Activated T-cell treated with anti-CD3 and anti-CD28 coated beads, Interleukin-2, amount 50 U/mL, for 24 hours (primary cell): ENCODE measurements at regions not wholly inside any gene's neighbourhood (a gene's known extent, or its start where the extent isn't known, plus 50 kb on each side); places are given as distances from the start of the nearest gene placed in this dataset.

Experiments used
- DNase-seq: peaks from one replicate; pipeline ENCODE4 v3.0.0-alpha.2; 2020
- H3K27ac Mint-ChIP-seq: 2 replicates; pipeline ENCODE4 v1.8.0; 2020; ENCODE audit warnings: mild to moderate bottlenecking, mixed read lengths
- H3K27me3 Mint-ChIP-seq: 2 replicates; pipeline ENCODE4 v1.8.0; 2020; ENCODE audit warnings: mixed read lengths
- H3K36me3 Mint-ChIP-seq: 2 replicates; pipeline ENCODE4 v1.8.0; 2020; ENCODE audit warnings: low read depth, mixed read lengths
- H3K4me1 Mint-ChIP-seq: 2 replicates; pipeline ENCODE4 v1.8.0; 2020; ENCODE audit warnings: low read depth, mixed read lengths
- H3K4me3 Mint-ChIP-seq: 2 replicates; pipeline ENCODE4 v1.8.0; 2020; ENCODE audit warnings: mild to moderate bottlenecking, moderate library complexity, mixed read lengths
- H3K9me3 Mint-ChIP-seq: 2 replicates; pipeline ENCODE4 v1.8.0; 2020; ENCODE audit warnings: mixed read lengths

DNA sequence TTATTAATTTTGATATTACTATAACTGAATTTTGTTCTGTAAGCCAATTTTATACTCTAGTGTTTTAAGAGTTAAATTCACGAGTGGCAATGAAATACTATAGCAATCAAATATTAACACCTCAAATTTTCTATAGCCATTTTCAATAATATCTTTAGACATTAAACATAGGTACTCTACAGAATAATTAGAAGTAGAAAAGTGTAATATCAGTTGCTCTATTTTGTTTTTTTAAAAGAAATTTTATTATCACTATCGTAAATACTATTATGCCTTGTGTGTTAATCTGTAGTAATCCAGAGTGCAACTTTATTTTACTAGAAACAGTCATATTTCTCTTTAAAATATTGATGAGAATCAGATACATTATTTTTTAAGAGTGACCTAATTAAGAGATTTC is 691.2 kb downstream of the USP25 start:
- Mint-ChIP-seq H3K9me3 (no peaks in the 10 kb centered on the region), H3K27ac (no peak overlapping the region), H3K4me1 (no peaks in the 10 kb centered on the region), H3K36me3 (no peaks in the 10 kb centered on the region), H3K4me3 (no peak overlapping the region), H3K27me3 (no peaks in the 10 kb centered on the region)
- no peak for DNase-seq

- Mint-ChIP-seq H3K36me3 (no peaks in the 10 kb centered on the region), H3K4me3 (no peak overlapping the region), H3K4me1 (no peaks in the 10 kb centered on the region), H3K27me3 (no peaks in the 10 kb centered on the region), H3K9me3 (no peaks in the 10 kb centered on the region), H3K27ac (no peak overlapping the region)
- no peak for DNase-seq
These were observed 692.2 kb downstream of the USP25 start for GRCh38 chr21:16421965-16422364.

GRCh38 chr21:16422702-16423101 is 692.9 kb downstream of the USP25 start:
- H3K27me3 Mint-ChIP-seq, result no peaks in the 10 kb centered on the region
- H3K4me1 Mint-ChIP-seq, result no peaks in the 10 kb centered on the region
- no peaks in the 10 kb centered on the region for H3K36me3 Mint-ChIP-seq
- DNase-seq, result no peak
- no peak overlapping the region for H3K4me3 Mint-ChIP-seq
- no peak overlapping the region for H3K27ac Mint-ChIP-seq
- no peaks in the 10 kb centered on the region for H3K9me3 Mint-ChIP-seq

- no peaks in the 10 kb centered on the region for H3K9me3 Mint-ChIP-seq
- no peaks in the 10 kb centered on the region for H3K36me3 Mint-ChIP-seq
- H3K27ac Mint-ChIP-seq, result no peak overlapping the region
- DNase-seq, result no peak
- no peak overlapping the region for H3K4me3 Mint-ChIP-seq
- no peaks in the 10 kb centered on the region for H3K27me3 Mint-ChIP-seq
- no peaks in the 10 kb centered on the region for H3K4me1 Mint-ChIP-seq
These were observed 694.1 kb downstream of the USP25 start for GRCh38 chr21:16423921-16424320.

- no peak for DNase-seq
- no peaks in the 10 kb centered on the region for H3K4me1 Mint-ChIP-seq
- no peaks in the 10 kb centered on the region for H3K36me3 Mint-ChIP-seq
- no peak overlapping the region for H3K27ac Mint-ChIP-seq
- H3K27me3 Mint-ChIP-seq, result no peaks in the 10 kb centered on the region
- H3K9me3 Mint-ChIP-seq, result no peaks in the 10 kb centered on the region
- H3K4me3 Mint-ChIP-seq, result no peak overlapping the region
These were observed 694.6 kb downstream of the USP25 start for GRCh38 chr21:16424331-16424751.

- Mint-ChIP-seq H3K9me3 (no peaks in the 10 kb centered on the region), H3K27me3 (no peaks in the 10 kb centered on the region), H3K4me3 (no peak overlapping the region), H3K27ac (no peak overlapping the region), H3K36me3 (no peaks in the 10 kb centered on the region), H3K4me1 (no peaks in the 10 kb centered on the region)
- DNase-seq, result no peak
These were observed 695.6 kb downstream of the USP25 start for GRCh38 chr21:16425376-16425775.

GRCh38 chr21:16426936-16427335 is 697.2 kb downstream of the USP25 start:
- H3K9me3 Mint-ChIP-seq, result no peaks in the 10 kb centered on the region

GRCh38 chr21:16427587-16428087 is 697.9 kb downstream of the USP25 start:
- no peaks in the 10 kb centered on the region for H3K4me1 Mint-ChIP-seq
- no peak overlapping the region for H3K27ac Mint-ChIP-seq
- H3K27me3 Mint-ChIP-seq, result no peaks in the 10 kb centered on the region
- no peak for DNase-seq
- no peak overlapping the region for H3K4me3 Mint-ChIP-seq
- no peaks in the 10 kb centered on the region for H3K9me3 Mint-ChIP-seq
- no peaks in the 10 kb centered on the region for H3K36me3 Mint-ChIP-seq

More at GRCh38 chr21:16426936-16427335, 697.2 kb downstream of the USP25 start:
- no peak overlapping the region for H3K4me3 Mint-ChIP-seq
- H3K27me3 Mint-ChIP-seq, result no peaks in the 10 kb centered on the region
- no peak overlapping the region for H3K27ac Mint-ChIP-seq
- no peaks in the 10 kb centered on the region for H3K36me3 Mint-ChIP-seq
- H3K4me1 Mint-ChIP-seq, result no peaks in the 10 kb centered on the region
- DNase-seq, result no peak

GRCh38 chr21:16437586-16437985 is 707.8 kb downstream of the USP25 start:
- H3K36me3 Mint-ChIP-seq, result no peaks in the 10 kb centered on the region

GRCh38 chr21:16438761-16439160 is 709.0 kb downstream of the USP25 start:
- no peaks in the 10 kb centered on the region for H3K27me3 Mint-ChIP-seq
- no peaks in the 10 kb centered on the region for H3K36me3 Mint-ChIP-seq
- no peaks in the 10 kb centered on the region for H3K4me1 Mint-ChIP-seq
- no peak for DNase-seq
- H3K9me3 Mint-ChIP-seq, result no peaks in the 10 kb centered on the region
- H3K4me3 Mint-ChIP-seq, result no peak overlapping the region
- no peak overlapping the region for H3K27ac Mint-ChIP-seq

More at GRCh38 chr21:16437586-16437985, 707.8 kb downstream of the USP25 start:
- Mint-ChIP-seq H3K27ac (no peak overlapping the region), H3K27me3 (no peaks in the 10 kb centered on the region), H3K9me3 (no peaks in the 10 kb centered on the region), H3K4me3 (no peak overlapping the region), H3K4me1 (no peaks in the 10 kb centered on the region)
- DNase-seq, result no peak

DNA sequence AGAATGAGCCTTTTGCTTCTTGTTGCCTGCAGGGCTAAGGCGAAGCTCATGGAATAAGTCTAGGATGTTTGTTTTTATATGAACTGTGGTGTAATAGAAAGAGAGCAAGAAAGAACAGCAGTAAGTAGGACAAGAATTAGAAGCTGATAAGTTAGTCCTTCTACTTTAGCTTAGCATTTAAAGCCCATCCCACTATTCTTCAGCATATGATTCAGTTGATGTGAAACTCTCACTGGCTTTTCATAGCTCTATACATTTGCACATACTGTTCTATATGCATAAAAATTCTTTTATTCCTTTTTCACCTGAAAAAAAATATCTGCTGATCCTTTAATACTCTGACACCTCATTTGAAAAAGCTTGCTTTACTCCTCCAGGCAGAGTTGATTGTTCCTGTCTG is 712.0 kb downstream of the USP25 start:
- H3K27ac Mint-ChIP-seq, result no peak overlapping the region
- no peaks in the 10 kb centered on the region for H3K4me1 Mint-ChIP-seq
- no peaks in the 10 kb centered on the region for H3K36me3 Mint-ChIP-seq
- no peak overlapping the region for H3K4me3 Mint-ChIP-seq
- no peak for DNase-seq
- no peaks in the 10 kb centered on the region for H3K27me3 Mint-ChIP-seq
- H3K9me3 Mint-ChIP-seq, result no peaks in the 10 kb centered on the region

DNA sequence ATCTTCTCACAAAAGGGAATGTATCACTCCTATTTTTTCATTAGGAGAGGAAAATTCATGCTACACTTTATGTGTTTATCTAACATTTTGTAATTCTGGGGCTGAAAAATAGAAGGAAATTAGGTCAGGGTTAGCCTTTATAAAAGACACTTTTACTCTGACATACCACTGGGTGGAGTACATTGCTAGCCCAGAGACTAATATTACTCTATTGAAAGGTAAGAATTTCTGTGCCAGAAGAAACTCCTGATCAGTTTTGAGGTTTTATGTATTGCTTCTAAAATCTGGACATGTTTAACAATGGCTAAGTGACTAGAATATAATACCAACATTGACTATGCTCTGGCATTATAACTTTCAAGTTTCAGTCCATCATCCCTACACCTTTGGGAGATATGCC is 724.6 kb downstream of the USP25 start:
- Mint-ChIP-seq H3K36me3 (no peaks in the 10 kb centered on the region), H3K27me3 (no peaks in the 10 kb centered on the region), H3K4me1 (no peaks in the 10 kb centered on the region), H3K4me3 (no peak overlapping the region), H3K27ac (no peak overlapping the region), H3K9me3 (peaks cover 5% of the 10 kb centered on the region)
- no peak for DNase-seq

DNA sequence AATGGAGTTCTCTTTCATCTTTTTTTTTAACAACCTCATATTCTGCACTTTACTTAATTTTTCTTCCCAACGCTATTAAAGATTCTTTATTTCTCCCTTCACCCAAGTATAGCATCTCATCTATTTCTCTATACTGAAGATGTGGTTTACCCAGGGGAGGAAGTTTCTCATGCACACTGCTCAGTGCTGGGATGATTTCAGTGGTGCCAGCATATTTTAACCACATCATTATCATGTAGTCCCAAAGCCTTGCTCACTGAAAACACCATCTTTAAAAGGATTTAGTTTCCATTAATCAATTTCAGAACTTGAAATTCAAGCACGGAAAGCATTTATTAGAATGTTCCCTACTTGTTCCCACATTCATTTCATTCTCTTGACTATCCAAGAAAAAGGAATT is 725.7 kb downstream of the USP25 start:
- H3K9me3 Mint-ChIP-seq, result peaks cover 5% of the 10 kb centered on the region
- DNase-seq, result no peak
- H3K27ac Mint-ChIP-seq, result no peak overlapping the region
- no peaks in the 10 kb centered on the region for H3K27me3 Mint-ChIP-seq
- H3K4me3 Mint-ChIP-seq, result no peak overlapping the region
- H3K36me3 Mint-ChIP-seq, result no peaks in the 10 kb centered on the region
- H3K4me1 Mint-ChIP-seq, result no peaks in the 10 kb centered on the region

- H3K36me3 Mint-ChIP-seq, result no peaks in the 10 kb centered on the region
- H3K27me3 Mint-ChIP-seq, result no peaks in the 10 kb centered on the region
- no peak overlapping the region for H3K4me3 Mint-ChIP-seq
- no peak overlapping the region for H3K27ac Mint-ChIP-seq
- no peaks in the 10 kb centered on the region for H3K4me1 Mint-ChIP-seq
- H3K9me3 Mint-ChIP-seq, result peaks cover 5% of the 10 kb centered on the region
- no peak for DNase-seq
These were observed 726.2 kb downstream of the USP25 start for GRCh38 chr21:16455978-16456377.

- H3K27ac Mint-ChIP-seq, result no peak overlapping the region
- no peaks in the 10 kb centered on the region for H3K27me3 Mint-ChIP-seq
- no peak overlapping the region for H3K4me3 Mint-ChIP-seq
- H3K4me1 Mint-ChIP-seq, result no peaks in the 10 kb centered on the region
- H3K36me3 Mint-ChIP-seq, result no peaks in the 10 kb centered on the region
- peaks cover 5% of the 10 kb centered on the region for H3K9me3 Mint-ChIP-seq
- DNase-seq, result no peak
These were observed 727.7 kb downstream of the USP25 start for GRCh38 chr21:16457498-16457897.

DNA sequence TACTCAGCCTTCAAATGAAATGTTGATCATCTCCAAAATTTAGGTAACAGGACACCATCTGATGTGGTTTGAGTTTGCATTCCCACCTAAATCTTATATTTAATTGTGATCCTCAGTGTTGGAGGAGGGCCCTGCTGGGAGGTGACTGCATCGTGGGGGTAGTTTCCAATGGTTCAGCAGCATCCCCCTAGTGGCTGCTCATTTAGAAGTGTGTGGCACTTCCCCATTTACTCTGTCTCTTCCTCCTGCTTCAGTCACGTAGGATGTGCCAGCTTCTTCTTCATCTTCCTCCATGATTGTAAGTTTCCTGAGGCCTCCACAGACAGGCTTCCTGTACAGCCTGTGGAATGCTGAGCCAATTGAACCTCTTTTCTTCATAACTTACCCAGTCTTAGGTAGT is 731.2 kb downstream of the USP25 start:
- no peaks in the 10 kb centered on the region for H3K4me1 Mint-ChIP-seq
- H3K36me3 Mint-ChIP-seq, result no peaks in the 10 kb centered on the region
- no peaks in the 10 kb centered on the region for H3K27me3 Mint-ChIP-seq
- peaks cover 8% of the 10 kb centered on the region for H3K9me3 Mint-ChIP-seq
- no peak for DNase-seq
- H3K4me3 Mint-ChIP-seq, result no peak overlapping the region
- no peak overlapping the region for H3K27ac Mint-ChIP-seq
